ENCODE measurements at regions not wholly inside any gene's neighbourhood (a gene's known extent, or its start where the extent isn't known, plus 50 kb on each side); places are given as distances from the start of the nearest gene placed in this dataset.

DNA sequence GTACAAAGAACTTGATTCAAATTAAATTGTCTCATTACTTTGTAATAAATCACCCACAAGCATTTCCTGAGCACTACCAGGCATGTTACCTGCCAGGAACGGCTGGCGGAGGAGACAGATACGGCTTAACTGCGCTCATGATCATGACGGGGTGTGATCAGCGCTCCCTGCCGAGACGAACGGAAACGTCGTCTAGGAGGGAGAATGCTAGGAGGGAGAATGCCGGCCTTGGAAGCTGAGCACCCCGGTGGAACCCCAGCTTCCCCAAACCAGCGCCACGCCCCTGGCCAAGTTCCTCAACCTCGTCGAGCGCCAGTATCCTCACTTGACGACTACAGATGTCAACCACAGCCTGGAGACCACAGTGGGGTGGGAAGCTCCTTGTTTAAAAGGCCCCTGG, 272.8 kb downstream of the CTTN start:
- no peaks in the 10 kb centered on the region for H4K20me1 ChIP-seq (ENCODE audit: insufficient read depth, low read length)
- no peaks in the 10 kb centered on the region for H3K9me3 ChIP-seq (ENCODE audit: insufficient read depth, low read depth, low read length)
- peaks cover 4% of the 10 kb centered on the region for H3K27me3 ChIP-seq (ENCODE audit: insufficient read depth, low read length)
- no peak overlapping the region for H3K4me3 ChIP-seq (ENCODE audit: insufficient read depth, low read depth, low read length)
- Mint-ChIP-seq H3K36me3 (ENCODE audit: low read depth, unreplicated experiment) (peaks cover 9% of the 10 kb centered on the region), H3K9me3 (ENCODE audit: unreplicated experiment) (peaks cover 7% of the 10 kb centered on the region), H3K27ac (ENCODE audit: unreplicated experiment) (no peak overlapping the region), H3K4me3 (ENCODE audit: unreplicated experiment) (no peak overlapping the region), H3K27me3 (ENCODE audit: low read depth, unreplicated experiment) (peaks cover 64% of the 10 kb centered on the region), H3K4me1 (ENCODE audit: low read depth, unreplicated experiment) (no peaks in the 10 kb centered on the region)
- FAIRE-seq (no peak), DNase-seq (ENCODE audit: low read depth) (no peak)
- H3K9ac ChIP-seq (ENCODE audit: low read length) = no peak overlapping the region
- no peaks in the 10 kb centered on the region for H3K4me1 ChIP-seq (ENCODE audit: insufficient read depth, low read length)
- no peaks in the 10 kb centered on the region for H3K36me3 ChIP-seq (ENCODE audit: insufficient read depth, low read length)
- no peak overlapping the region for H3K27ac ChIP-seq (ENCODE audit: low read depth, low read length)
- H3K4me2 ChIP-seq (ENCODE audit: low read length) = no peak overlapping the region
- no peaks in the 10 kb centered on the region for H3K79me2 ChIP-seq (ENCODE audit: insufficient read depth, low read length)
- TF ChIP-seq CTCF (IDR thresholded peaks at IDR 0.05; ENCODE audit: insufficient read depth, low read depth, low read length) (no peak), EZH2 (IDR thresholded peaks at IDR 0.05; ENCODE audit: insufficient read depth, low read length) (no peak)
- no peak overlapping the region for H2AFZ ChIP-seq (ENCODE audit: low read depth, low read length)

GRCh38 chr11:70671611-70672010, 273.3 kb downstream of the CTTN start:
- Histone ChIP-seq H3K9me3 (ENCODE audit: insufficient read depth, low read depth, low read length) (no peaks in the 10 kb centered on the region), H4K20me1 (ENCODE audit: insufficient read depth, low read length) (no peaks in the 10 kb centered on the region)
- H3K4me3 Mint-ChIP-seq (ENCODE audit: unreplicated experiment) = no peak overlapping the region

More at GRCh38 chr11:70671611-70672010, 273.3 kb downstream of the CTTN start:
- no peak overlapping the region for H2AFZ ChIP-seq (ENCODE audit: low read depth, low read length)
- no peak for DNase-seq (ENCODE audit: low read depth)
- TF ChIP-seq EZH2 (IDR thresholded peaks at IDR 0.05; ENCODE audit: insufficient read depth, low read length) = no peak
- no peak for TF ChIP-seq CTCF (IDR thresholded peaks at IDR 0.05; ENCODE audit: insufficient read depth, low read depth, low read length)
- no peak for FAIRE-seq
- Mint-ChIP-seq H3K9me3 (ENCODE audit: unreplicated experiment) (peaks cover 7% of the 10 kb centered on the region), H3K36me3 (ENCODE audit: low read depth, unreplicated experiment) (peaks cover 9% of the 10 kb centered on the region), H3K4me1 (ENCODE audit: low read depth, unreplicated experiment) (peaks cover under 1% of the 10 kb centered on the region), H3K27me3 (ENCODE audit: low read depth, unreplicated experiment) (peaks cover 60% of the 10 kb centered on the region), H3K27ac (ENCODE audit: unreplicated experiment) (no peak overlapping the region)
- H3K36me3 ChIP-seq (ENCODE audit: insufficient read depth, low read length) = no peaks in the 10 kb centered on the region
- H3K27ac ChIP-seq (ENCODE audit: low read depth, low read length) = no peak overlapping the region
- H3K4me3 ChIP-seq (ENCODE audit: insufficient read depth, low read depth, low read length) = no peak overlapping the region
- no peaks in the 10 kb centered on the region for H3K4me1 ChIP-seq (ENCODE audit: insufficient read depth, low read length)
- H3K79me2 ChIP-seq (ENCODE audit: insufficient read depth, low read length) = no peaks in the 10 kb centered on the region
- peaks cover 4% of the 10 kb centered on the region for H3K27me3 ChIP-seq (ENCODE audit: insufficient read depth, low read length)
- no peak overlapping the region for H3K9ac ChIP-seq (ENCODE audit: low read length)
- H3K4me2 ChIP-seq (ENCODE audit: low read length) = no peak overlapping the region
